H1 (cell line): ENCODE measurements at regions not wholly inside any gene's neighbourhood (a gene's known extent, or its start where the extent isn't known, plus 50 kb on each side); places are given as distances from the start of the nearest gene placed in this dataset.

Source experiments
- CREB1 ChIP-seq: IDR thresholded peaks from 2 replicates; pipeline ENCODE4 v1.6.1; 2012; ENCODE audit warnings: inconsistent platforms
- EP300 ChIP-seq, 2 experiments: IDR thresholded peaks; 1 replicate in 1 of 2; 2 replicates in 1 of 2; pipeline ENCODE4 v1.6.1; 2011 to 2012; ENCODE audit warnings: low read depth in 2 of 2, low read length in 2 of 2, mild to moderate bottlenecking in 2 of 2, borderline replicate concordance in 1 of 2, inconsistent platforms in 1 of 2, moderate library complexity in 1 of 2
- KDM4A ChIP-seq: IDR thresholded peaks from one replicate; pipeline ENCODE4 v1.7.1; 2012; ENCODE audit warnings: low read depth, mild to moderate bottlenecking, moderate library complexity, low read length, inconsistent platforms; ENCODE audit not compliant: severe bottlenecking
- KDM5A ChIP-seq: fragments of 200-600 bp; IDR thresholded peaks from 2 replicates; pipeline ENCODE4 v1.7.1; 2012; ENCODE audit warnings: mild to moderate bottlenecking, low read length, inconsistent platforms, mixed read lengths
- MAFK ChIP-seq: IDR thresholded peaks from 2 replicates; pipeline ENCODE4 v1.6.1; 2012; ENCODE audit warnings: low read depth, mild to moderate bottlenecking, improper control_type of control experiment, low read length
- POLR2A ChIP-seq, 2 experiments: IDR thresholded peaks; 1 replicate in 1 of 2; 2 replicates in 1 of 2; pipeline ENCODE4 v1.6.1; 2011; ENCODE audit warnings: low read depth in 2 of 2, low read length in 2 of 2, mild to moderate bottlenecking in 2 of 2; ENCODE audit errors: control extremely low read depth in 1 of 2
- SIN3A ChIP-seq, 2 experiments: IDR thresholded peaks in 1 of 2; conservative IDR thresholded peaks in 1 of 2; 2 replicates each; pipeline ENCODE4 v1.6.1; 2011 to 2012; ENCODE audit warnings: low read length in 2 of 2, improper control_type of control experiment in 1 of 2, low read depth in 1 of 2, mild to moderate bottlenecking in 1 of 2
- TAF7 ChIP-seq: optimal IDR thresholded peaks from 2 replicates; pipeline ENCODE3; 2011; ENCODE audit warnings: low read depth, mild to moderate bottlenecking, inconsistent platforms, low read length, moderate library complexity, borderline replicate concordance
- TEAD4 ChIP-seq: IDR thresholded peaks from 2 replicates; pipeline ENCODE4 v1.6.1; 2012; ENCODE audit warnings: low read depth, low read length, inconsistent platforms, mixed read lengths
- TF ChIP-seq, protein P1 (sequence below), 3 experiments: IDR thresholded peaks; 1 replicate in 2 of 3; 2 replicates in 1 of 3; pipeline versions ENCODE4 v1.5.1 to v1.6.1; 2011; ENCODE audit warnings: low read length in 3 of 3, mild to moderate bottlenecking in 3 of 3, inconsistent platforms in 2 of 3, low read depth in 1 of 3, moderate library complexity in 1 of 3; ENCODE audit not compliant: insufficient read depth in 1 of 3; ENCODE audit errors: control extremely low read depth in 1 of 3
- TF ChIP-seq, protein P2 (sequence below): IDR thresholded peaks from 2 replicates; pipeline ENCODE4 v1.6.1; 2011; ENCODE audit warnings: low read depth, mild to moderate bottlenecking, low read length; ENCODE audit not compliant: insufficient read depth
- TF ChIP-seq, protein P3 (sequence below): IDR thresholded peaks from 2 replicates; pipeline ENCODE4 v1.6.1; 2012; ENCODE audit warnings: inconsistent platforms

DNA sequence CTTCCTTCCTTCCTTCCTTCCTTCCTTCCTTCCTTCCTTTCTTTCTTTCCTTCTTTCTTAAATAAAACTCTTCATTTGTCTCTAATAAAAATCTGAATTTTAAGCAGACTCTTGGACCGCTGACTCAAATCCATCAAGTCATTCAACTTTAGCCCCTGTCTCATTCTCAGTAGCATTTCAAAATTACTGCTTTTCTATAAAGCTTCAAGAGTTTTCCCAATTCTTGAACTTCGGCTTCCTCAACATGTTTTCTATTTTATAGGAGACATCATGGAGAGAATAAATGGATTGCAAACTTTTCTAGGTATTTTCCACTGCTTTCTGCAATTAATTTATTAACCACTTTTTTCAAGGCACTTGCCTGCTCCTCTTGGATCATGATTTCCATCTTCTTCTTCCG, 497.1 kb upstream of the GJE1 start:
- TF ChIP-seq, protein P1, sequence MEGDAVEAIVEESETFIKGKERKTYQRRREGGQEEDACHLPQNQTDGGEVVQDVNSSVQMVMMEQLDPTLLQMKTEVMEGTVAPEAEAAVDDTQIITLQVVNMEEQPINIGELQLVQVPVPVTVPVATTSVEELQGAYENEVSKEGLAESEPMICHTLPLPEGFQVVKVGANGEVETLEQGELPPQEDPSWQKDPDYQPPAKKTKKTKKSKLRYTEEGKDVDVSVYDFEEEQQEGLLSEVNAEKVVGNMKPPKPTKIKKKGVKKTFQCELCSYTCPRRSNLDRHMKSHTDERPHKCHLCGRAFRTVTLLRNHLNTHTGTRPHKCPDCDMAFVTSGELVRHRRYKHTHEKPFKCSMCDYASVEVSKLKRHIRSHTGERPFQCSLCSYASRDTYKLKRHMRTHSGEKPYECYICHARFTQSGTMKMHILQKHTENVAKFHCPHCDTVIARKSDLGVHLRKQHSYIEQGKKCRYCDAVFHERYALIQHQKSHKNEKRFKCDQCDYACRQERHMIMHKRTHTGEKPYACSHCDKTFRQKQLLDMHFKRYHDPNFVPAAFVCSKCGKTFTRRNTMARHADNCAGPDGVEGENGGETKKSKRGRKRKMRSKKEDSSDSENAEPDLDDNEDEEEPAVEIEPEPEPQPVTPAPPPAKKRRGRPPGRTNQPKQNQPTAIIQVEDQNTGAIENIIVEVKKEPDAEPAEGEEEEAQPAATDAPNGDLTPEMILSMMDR (IDR thresholded peaks at IDR 0.05; ENCODE audit: control extremely low read depth in 1 of 3, insufficient read depth in 1 of 3, low read depth in 1 of 3, low read length in 3 of 3) = no peak
- TF ChIP-seq POLR2A (IDR thresholded peaks at IDR 0.05; ENCODE audit: control extremely low read depth in 1 of 2, low read depth in 2 of 2, low read length in 2 of 2) (no peak), TAF7 (no peak), CREB1 (no peak), TEAD4 (no peak), SIN3A (conservative IDR thresholded peaks at IDR 0.05 in 1 of 2, IDR thresholded peaks at IDR 0.05 in 1 of 2; ENCODE audit: low read depth in 1 of 2, low read length in 2 of 2) (no peak), KDM4A (no peak), KDM5A (no peak), MAFK (no peak), EP300 (IDR thresholded peaks at IDR 0.05; ENCODE audit: borderline replicate concordance in 1 of 2, low read depth in 2 of 2, low read length in 2 of 2) (no peak)
- TF ChIP-seq, protein P2, sequence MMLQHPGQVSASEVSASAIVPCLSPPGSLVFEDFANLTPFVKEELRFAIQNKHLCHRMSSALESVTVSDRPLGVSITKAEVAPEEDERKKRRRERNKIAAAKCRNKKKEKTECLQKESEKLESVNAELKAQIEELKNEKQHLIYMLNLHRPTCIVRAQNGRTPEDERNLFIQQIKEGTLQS = no peak
- TF ChIP-seq, protein P3, sequence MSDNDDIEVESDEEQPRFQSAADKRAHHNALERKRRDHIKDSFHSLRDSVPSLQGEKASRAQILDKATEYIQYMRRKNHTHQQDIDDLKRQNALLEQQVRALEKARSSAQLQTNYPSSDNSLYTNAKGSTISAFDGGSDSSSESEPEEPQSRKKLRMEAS = no peak
